ENCODE measurements at regions not wholly inside any gene's neighbourhood (a gene's known extent, or its start where the extent isn't known, plus 50 kb on each side); places are given as distances from the start of the nearest gene placed in this dataset.

DNA sequence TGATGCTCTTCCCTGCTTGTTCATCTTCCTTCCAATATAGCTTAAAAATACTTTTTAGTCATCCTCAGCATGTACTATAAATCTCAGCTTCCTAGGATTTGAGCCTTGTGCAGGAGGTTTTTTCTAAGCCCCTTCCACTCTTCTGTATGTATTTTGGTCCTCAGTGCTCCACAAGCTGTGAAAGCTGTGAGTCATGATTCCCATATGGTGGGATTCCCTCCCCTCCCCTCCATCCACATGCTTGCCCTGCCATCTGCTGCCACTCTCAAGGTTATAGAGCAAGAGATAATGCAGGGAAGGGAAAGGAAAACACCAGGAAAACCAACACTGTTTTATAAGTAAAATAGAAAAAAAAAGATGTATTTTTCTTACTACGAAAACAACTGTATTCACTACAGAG is 58.5 kb upstream of the AP1S2 start:
- TF ChIP-seq, protein P1, sequence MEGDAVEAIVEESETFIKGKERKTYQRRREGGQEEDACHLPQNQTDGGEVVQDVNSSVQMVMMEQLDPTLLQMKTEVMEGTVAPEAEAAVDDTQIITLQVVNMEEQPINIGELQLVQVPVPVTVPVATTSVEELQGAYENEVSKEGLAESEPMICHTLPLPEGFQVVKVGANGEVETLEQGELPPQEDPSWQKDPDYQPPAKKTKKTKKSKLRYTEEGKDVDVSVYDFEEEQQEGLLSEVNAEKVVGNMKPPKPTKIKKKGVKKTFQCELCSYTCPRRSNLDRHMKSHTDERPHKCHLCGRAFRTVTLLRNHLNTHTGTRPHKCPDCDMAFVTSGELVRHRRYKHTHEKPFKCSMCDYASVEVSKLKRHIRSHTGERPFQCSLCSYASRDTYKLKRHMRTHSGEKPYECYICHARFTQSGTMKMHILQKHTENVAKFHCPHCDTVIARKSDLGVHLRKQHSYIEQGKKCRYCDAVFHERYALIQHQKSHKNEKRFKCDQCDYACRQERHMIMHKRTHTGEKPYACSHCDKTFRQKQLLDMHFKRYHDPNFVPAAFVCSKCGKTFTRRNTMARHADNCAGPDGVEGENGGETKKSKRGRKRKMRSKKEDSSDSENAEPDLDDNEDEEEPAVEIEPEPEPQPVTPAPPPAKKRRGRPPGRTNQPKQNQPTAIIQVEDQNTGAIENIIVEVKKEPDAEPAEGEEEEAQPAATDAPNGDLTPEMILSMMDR (IDR thresholded peaks at IDR 0.05), result no peak
- no peak for TF ChIP-seq POLR2A (IDR thresholded peaks at IDR 0.05)
